ENCODE measurements at regions not wholly inside any gene's neighbourhood (a gene's known extent, or its start where the extent isn't known, plus 50 kb on each side); places are given as distances from the start of the nearest gene placed in this dataset.

GRCh38 chr2:121865914-121866313, 110.5 kb downstream of the TSN start:
- H3K9me2 ChIP-seq (replicated peaks; ENCODE audit: control insufficient read depth, low read length) = no peaks in the 10 kb centered on the region
- H3K9me3 ChIP-seq (ENCODE audit: control insufficient read depth, insufficient read depth, low read length) = no peaks in the 10 kb centered on the region
- H3K4me3 ChIP-seq (ENCODE audit: low read length) = no peak overlapping the region
- no peaks in the 10 kb centered on the region for H3K27me3 ChIP-seq (ENCODE audit: control insufficient read depth, low read length)
- no peak overlapping the region for H3K4me2 ChIP-seq (ENCODE audit: low read length)
- H4K20me1 ChIP-seq (ENCODE audit: control insufficient read depth, insufficient read depth, low read depth, low read length) = no peaks in the 10 kb centered on the region
- no peak overlapping the region for H3K27ac ChIP-seq (ENCODE audit: low read depth, low read length)
- no peaks in the 10 kb centered on the region for H3F3A ChIP-seq (ENCODE audit: control insufficient read depth, insufficient read depth)
- no peaks in the 10 kb centered on the region for H3K4me1 ChIP-seq (ENCODE audit: control insufficient read depth, low read length)
- no peaks in the 10 kb centered on the region for H3K36me3 ChIP-seq (ENCODE audit: control insufficient read depth, low read length)
- TF ChIP-seq EZH2phosphoT487 (IDR thresholded peaks at IDR 0.05; ENCODE audit: borderline replicate concordance, low read length) = no peak
- no peak for TF ChIP-seq CTCF (IDR thresholded peaks at IDR 0.05; ENCODE audit: low read depth, low read length, poor library complexity, severe bottlenecking)
- no peaks in the 10 kb centered on the region for H3K79me2 ChIP-seq (ENCODE audit: control insufficient read depth, low read length)

GRCh38 chr2:121866789-121867188, 111.3 kb downstream of the TSN start:
- Histone ChIP-seq H3K9me2 (replicated peaks; ENCODE audit: control insufficient read depth, low read length) (no peaks in the 10 kb centered on the region), H3K36me3 (ENCODE audit: control insufficient read depth, low read length) (no peaks in the 10 kb centered on the region), H3K4me2 (ENCODE audit: low read length) (no peak overlapping the region), H3K79me2 (ENCODE audit: control insufficient read depth, low read length) (no peaks in the 10 kb centered on the region), H3K9me3 (ENCODE audit: control insufficient read depth, insufficient read depth, low read length) (no peaks in the 10 kb centered on the region), H3K27ac (ENCODE audit: low read depth, low read length) (no peak overlapping the region), H3K27me3 (ENCODE audit: control insufficient read depth, low read length) (no peaks in the 10 kb centered on the region), H3K4me3 (ENCODE audit: low read length) (no peak overlapping the region), H4K20me1 (ENCODE audit: control insufficient read depth, insufficient read depth, low read depth, low read length) (no peaks in the 10 kb centered on the region), H3F3A (ENCODE audit: control insufficient read depth, insufficient read depth) (no peaks in the 10 kb centered on the region), H3K4me1 (ENCODE audit: control insufficient read depth, low read length) (no peaks in the 10 kb centered on the region)
- no peak for TF ChIP-seq EZH2phosphoT487 (IDR thresholded peaks at IDR 0.05; ENCODE audit: borderline replicate concordance, low read length)
- no peak for TF ChIP-seq CTCF (IDR thresholded peaks at IDR 0.05; ENCODE audit: low read depth, low read length, poor library complexity, severe bottlenecking)

DNA sequence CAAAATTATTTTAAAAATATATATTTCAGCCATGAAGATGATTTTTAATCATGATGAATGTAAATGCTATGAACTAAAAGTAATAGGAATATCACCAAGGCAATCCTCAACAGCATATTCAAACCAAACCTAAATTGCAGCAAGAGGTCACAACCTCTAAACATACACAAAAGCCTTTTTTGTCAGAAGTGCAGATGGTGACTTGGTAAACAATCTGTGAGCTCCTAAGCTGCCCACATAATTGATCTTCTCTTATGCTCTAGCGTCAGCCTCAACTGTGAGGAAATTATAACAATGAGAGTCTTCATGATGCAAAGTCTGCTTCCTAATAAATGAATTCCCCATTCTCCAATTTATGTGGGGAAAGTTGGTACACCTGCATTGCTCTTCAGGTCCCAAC, 113.2 kb downstream of the TSN start:
- H3K79me2 ChIP-seq (ENCODE audit: control insufficient read depth, low read length) = no peaks in the 10 kb centered on the region
- no peaks in the 10 kb centered on the region for H3K4me1 ChIP-seq (ENCODE audit: control insufficient read depth, low read length)
- H3F3A ChIP-seq (ENCODE audit: control insufficient read depth, insufficient read depth) = no peaks in the 10 kb centered on the region
- TF ChIP-seq EZH2phosphoT487 (IDR thresholded peaks at IDR 0.05; ENCODE audit: borderline replicate concordance, low read length) = no peak
- TF ChIP-seq CTCF (IDR thresholded peaks at IDR 0.05; ENCODE audit: low read depth, low read length, poor library complexity, severe bottlenecking) = no peak
- no peak overlapping the region for H3K4me2 ChIP-seq (ENCODE audit: low read length)
- H3K27ac ChIP-seq (ENCODE audit: low read depth, low read length) = no peak overlapping the region
- H3K36me3 ChIP-seq (ENCODE audit: control insufficient read depth, low read length) = no peaks in the 10 kb centered on the region
- H3K9me2 ChIP-seq (replicated peaks; ENCODE audit: control insufficient read depth, low read length) = no peaks in the 10 kb centered on the region
- no peak overlapping the region for H3K4me3 ChIP-seq (ENCODE audit: low read length)
- no peaks in the 10 kb centered on the region for H3K27me3 ChIP-seq (ENCODE audit: control insufficient read depth, low read length)
- no peaks in the 10 kb centered on the region for H4K20me1 ChIP-seq (ENCODE audit: control insufficient read depth, insufficient read depth, low read depth, low read length)
- no peaks in the 10 kb centered on the region for H3K9me3 ChIP-seq (ENCODE audit: control insufficient read depth, insufficient read depth, low read length)

GRCh38 chr2:121869363-121869762, 113.9 kb downstream of the TSN start:
- Histone ChIP-seq H3K79me2 (ENCODE audit: control insufficient read depth, low read length) (no peaks in the 10 kb centered on the region), H3K4me3 (ENCODE audit: low read length) (no peak overlapping the region), H3K27me3 (ENCODE audit: control insufficient read depth, low read length) (no peaks in the 10 kb centered on the region), H3K36me3 (ENCODE audit: control insufficient read depth, low read length) (no peaks in the 10 kb centered on the region), H3K27ac (ENCODE audit: low read depth, low read length) (no peak overlapping the region), H3K4me1 (ENCODE audit: control insufficient read depth, low read length) (no peaks in the 10 kb centered on the region), H3F3A (ENCODE audit: control insufficient read depth, insufficient read depth) (no peaks in the 10 kb centered on the region), H3K9me3 (ENCODE audit: control insufficient read depth, insufficient read depth, low read length) (no peaks in the 10 kb centered on the region), H3K9me2 (replicated peaks; ENCODE audit: control insufficient read depth, low read length) (no peaks in the 10 kb centered on the region), H4K20me1 (ENCODE audit: control insufficient read depth, insufficient read depth, low read depth, low read length) (no peaks in the 10 kb centered on the region), H3K4me2 (ENCODE audit: low read length) (no peak overlapping the region)
- no peak for TF ChIP-seq CTCF (IDR thresholded peaks at IDR 0.05; ENCODE audit: low read depth, low read length, poor library complexity, severe bottlenecking)
- no peak for TF ChIP-seq EZH2phosphoT487 (IDR thresholded peaks at IDR 0.05; ENCODE audit: borderline replicate concordance, low read length)
